ENCODE measurements at regions not wholly inside any gene's neighbourhood (a gene's known extent, or its start where the extent isn't known, plus 50 kb on each side); places are given as distances from the start of the nearest gene placed in this dataset.

GRCh38 chr4:82282875-82283274 lies 90.9 kb downstream of the HNRNPD start:
- Histone ChIP-seq H3K4me3 (ENCODE audit: extremely low read depth in 1 of 4, insufficient read depth in 2 of 4, low read depth in 3 of 4, low read length in 4 of 4) (no peak overlapping the region), H2BK5ac (ENCODE audit: low read depth, low read length) (no peak overlapping the region), H3K27me3 (replicated peaks in 1 of 4; ENCODE audit: control insufficient read depth in 3 of 4, extremely low read depth in 1 of 4, insufficient read depth in 3 of 4, low read length in 3 of 4) (no peaks in the 10 kb centered on the region), H3K79me1 (ENCODE audit: low read depth, low read length) (no peaks in the 10 kb centered on the region), H3K23me2 (ENCODE audit: low read depth, low read length) (peaks cover 3% of the 10 kb centered on the region; the same call in 1 of the 2 replicates), H4K8ac (ENCODE audit: extremely low read depth, insufficient read depth, low read length) (no peak overlapping the region), H2BK20ac (ENCODE audit: low read length) (no peak overlapping the region), H2BK15ac (ENCODE audit: low read length) (no peak overlapping the region), H4K20me1 (replicated peaks in 1 of 2; ENCODE audit: control insufficient read depth in 1 of 2, insufficient read depth in 2 of 2, low read length in 2 of 2) (no peaks in the 10 kb centered on the region), H3K36me3 (ENCODE audit: control insufficient read depth in 2 of 4, insufficient read depth in 4 of 4, low read length in 3 of 4) (no peaks in the 10 kb centered on the region), H2AFZ (ENCODE audit: low read length) (peak overlapping the region; percentile 28; the same call in 1 of the 2 replicates), H3K18ac (ENCODE audit: extremely low read depth, low read length) (no peak overlapping the region; the same call in 1 of the 2 replicates), H3K23ac (ENCODE audit: insufficient read length) (no peak overlapping the region), H3K56ac (replicated peaks; ENCODE audit: insufficient read length, low read depth, low read length) (no peak overlapping the region), H3K79me2 (ENCODE audit: control insufficient read depth in 1 of 2, insufficient read depth in 2 of 2, low read length in 2 of 2) (no peaks in the 10 kb centered on the region), H3K9me3 (ENCODE audit: insufficient read depth in 2 of 2, low read depth in 1 of 2, low read length in 1 of 2) (no peaks in the 10 kb centered on the region), H3K14ac (ENCODE audit: insufficient read length) (no peak overlapping the region), H4K5ac (ENCODE audit: insufficient read length, low read depth, low read length) (no peak overlapping the region), H4K91ac (replicated peaks; ENCODE audit: insufficient read length, low read length) (no peak overlapping the region), H3K4me2 (ENCODE audit: insufficient read depth in 1 of 2, low read depth in 2 of 2, low read length in 2 of 2) (no peak overlapping the region), H3K4ac (replicated peaks; ENCODE audit: insufficient read length, low read depth, low read length) (no peak overlapping the region), H3K4me1 (replicated peaks in 1 of 4; ENCODE audit: control insufficient read depth in 3 of 4, insufficient read depth in 4 of 4, low read length in 3 of 4) (peaks cover 0 to 4% (median 2%) of the 10 kb centered on the region in 4 experiments; a peak in 5 of 7 replicates), H2BK120ac (replicated peaks; ENCODE audit: low read depth, low read length) (no peak overlapping the region), H3K27ac (ENCODE audit: low read depth, low read length) (no peak overlapping the region), H2BK12ac (ENCODE audit: low read depth, low read length) (no peak overlapping the region), H3K9ac (replicated peaks in 1 of 4; ENCODE audit: extremely low read depth in 1 of 4, low read depth in 3 of 4, low read length in 3 of 4) (no peak overlapping the region), H2AK5ac (ENCODE audit: low read depth, low read length) (no peak overlapping the region)
- ChIA-PET CTCF (ENCODE audit: partially characterized antibody) (interaction anchor here (0.6 to 3.2 kb wide), 3 partner anchors 10 to 20 kb away, joined by 3 to 26 read pairs (median 16); no protein-coding TSS in a partner anchor), POLR2A (ENCODE audit: partially characterized antibody) (interaction anchor here (1.2 kb wide), 1 partner anchor 147 kb away, joined by 3 read pairs; no protein-coding TSS in a partner anchor)
- DNase-seq (ENCODE audit: low read depth in 1 of 2, low spot score in 2 of 2), result no peak
- TF ChIP-seq RNF2 (IDR thresholded peaks at IDR 0.05; ENCODE audit: borderline replicate concordance, low read depth, low read length, missing control alignments, poor library complexity, severe bottlenecking) (no peak), FOSL1 (IDR thresholded peaks at IDR 0.05; ENCODE audit: insufficient read depth, low read depth, low read length) (no peak), SP4 (IDR thresholded peaks at IDR 0.05; ENCODE audit: low read length) (no peak), SP1 (IDR thresholded peaks at IDR 0.05; ENCODE audit: low read depth, low read length) (no peak), MAX (IDR thresholded peaks at IDR 0.05) (no peak), USF2 (IDR thresholded peaks at IDR 0.05; ENCODE audit: low read length) (no peak)
- FAIRE-seq, result no peak
- 78% methylated on average over 2 of the region's 2 CpGs; no CpG with 5 or more reads in 1 of the 2 experiments for WGBS, 2 experiments (ENCODE audit: extremely low coverage in 1 of 2, insufficient coverage in 1 of 2, insufficient read length in 1 of 2, insufficient replicate concordance in 2 of 2, low coverage in 1 of 2, low lambda C conversion rate in 2 of 2, missing lambda C conversion rate in 1 of 2)

All from H1 (cell line).